ENCODE measurements at regions not wholly inside any gene's neighbourhood (a gene's known extent, or its start where the extent isn't known, plus 50 kb on each side); places are given as distances from the start of the nearest gene placed in this dataset.

DNA sequence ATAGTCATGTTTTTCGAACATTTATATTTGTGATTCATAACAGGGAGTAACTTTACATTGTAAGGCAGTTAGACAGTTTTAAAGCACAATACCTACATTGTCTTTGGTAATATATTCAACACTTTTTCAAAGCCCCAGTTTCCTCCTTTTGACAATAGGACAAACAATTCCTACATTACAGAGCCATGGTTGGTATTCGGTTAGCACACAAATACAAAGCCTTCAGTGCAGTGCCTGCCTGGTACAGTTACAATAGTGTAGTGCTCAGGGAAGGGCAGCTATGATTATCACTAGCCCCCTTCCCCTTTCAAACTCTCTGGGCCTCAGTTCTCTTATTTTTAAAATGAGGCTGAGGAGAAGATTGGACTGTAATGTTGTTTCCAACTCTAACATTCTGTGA, 207.8 kb downstream of the TPBG start:
- H3K27me3 ChIP-seq (ENCODE audit: control insufficient read depth in 2 of 2, insufficient read depth in 2 of 2, low read length in 2 of 2) = no peaks in the 10 kb centered on the region
- Mint-ChIP-seq H3K27me3 (no peaks in the 10 kb centered on the region), H3K9me3 (peaks cover 0 to 21% (median 9%) of the 10 kb centered on the region in 11 donors), H3K4me1 (no peaks in the 10 kb centered on the region), H3K36me3 (no peaks in the 10 kb centered on the region), H3K27ac (no peak overlapping the region), H3K4me3 (no peak overlapping the region)
- DNase-seq (no peak), ATAC-seq (no peak)
- H3K4me3 ChIP-seq (ENCODE audit: low read length) = no peak overlapping the region
- ChIA-PET CTCF (no interaction called here), POLR2A (no interaction called here)
- H3K27ac ChIP-seq (ENCODE audit: low read depth, low read length) = no peak overlapping the region
- no peaks in the 10 kb centered on the region for H3K36me3 ChIP-seq (ENCODE audit: control insufficient read depth in 2 of 3, insufficient read depth in 3 of 3, low read length in 3 of 3)
- intact Hi-C loops (cut with micrococcal nuclease) = no loop called here
- H3K9me3 ChIP-seq (ENCODE audit: control insufficient read depth in 2 of 3, low read length in 3 of 3) = no peaks in the 10 kb centered on the region
- H3K4me1 ChIP-seq (ENCODE audit: control insufficient read depth in 2 of 2, insufficient read depth in 2 of 2, low read length in 2 of 2) = no peaks in the 10 kb centered on the region

DNA sequence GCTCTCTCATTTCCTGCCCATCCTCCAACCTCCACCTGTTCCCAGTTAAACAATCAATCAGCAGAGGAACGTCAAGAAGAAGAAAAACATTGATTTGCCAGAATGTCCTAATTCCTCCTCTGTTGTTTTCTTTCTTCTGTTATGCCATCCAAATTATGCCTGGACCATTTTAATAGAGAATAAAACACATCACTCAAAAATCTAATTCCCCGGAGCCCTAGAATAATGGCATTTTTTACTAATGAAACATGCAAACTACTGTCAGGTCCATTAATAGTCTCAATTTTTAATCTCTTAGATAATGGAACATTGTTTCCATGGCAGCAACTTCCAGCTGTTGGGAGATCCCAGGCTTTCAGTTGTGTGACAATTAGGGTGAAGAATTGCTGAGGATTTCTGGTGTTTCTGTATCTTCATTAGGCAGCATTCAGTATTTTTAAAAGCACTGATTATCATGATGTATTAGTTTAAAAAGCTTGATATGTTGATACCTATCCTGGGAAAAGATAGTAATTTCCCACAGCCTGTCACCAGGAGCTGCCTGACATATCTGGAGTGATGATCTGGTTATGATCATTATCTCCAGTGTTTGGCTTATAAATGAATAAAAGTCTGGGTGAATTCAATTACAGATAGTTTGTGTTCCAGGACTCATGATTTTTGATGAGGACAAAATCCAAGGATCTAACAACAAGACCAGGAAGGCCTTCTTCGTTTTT, 209.8 kb downstream of the TPBG start:
- no peak overlapping the region for H3K27ac ChIP-seq (ENCODE audit: low read depth, low read length)
- Mint-ChIP-seq H3K4me1 (no peaks in the 10 kb centered on the region), H3K9me3 (peaks cover 0 to 31% (median 10%) of the 10 kb centered on the region in 11 donors), H3K4me3 (no peak overlapping the region), H3K36me3 (no peaks in the 10 kb centered on the region), H3K27me3 (no peaks in the 10 kb centered on the region), H3K27ac (no peak overlapping the region)
- H3K4me3 ChIP-seq (ENCODE audit: low read length) = no peak overlapping the region
- no peak for ATAC-seq
- DNase-seq = no peak
- no peaks in the 10 kb centered on the region for H3K9me3 ChIP-seq (ENCODE audit: control insufficient read depth in 2 of 3, low read length in 3 of 3)
- H3K4me1 ChIP-seq (ENCODE audit: control insufficient read depth in 2 of 2, insufficient read depth in 2 of 2, low read length in 2 of 2) = no peaks in the 10 kb centered on the region
- ChIA-PET POLR2A (no interaction called here), CTCF (no interaction called here)
- intact Hi-C loops (cut with micrococcal nuclease) = no loop called here
- H3K27me3 ChIP-seq (ENCODE audit: control insufficient read depth in 2 of 2, insufficient read depth in 2 of 2, low read length in 2 of 2) = no peaks in the 10 kb centered on the region
- H3K36me3 ChIP-seq (ENCODE audit: control insufficient read depth in 2 of 3, insufficient read depth in 3 of 3, low read length in 3 of 3) = no peaks in the 10 kb centered on the region

DNA sequence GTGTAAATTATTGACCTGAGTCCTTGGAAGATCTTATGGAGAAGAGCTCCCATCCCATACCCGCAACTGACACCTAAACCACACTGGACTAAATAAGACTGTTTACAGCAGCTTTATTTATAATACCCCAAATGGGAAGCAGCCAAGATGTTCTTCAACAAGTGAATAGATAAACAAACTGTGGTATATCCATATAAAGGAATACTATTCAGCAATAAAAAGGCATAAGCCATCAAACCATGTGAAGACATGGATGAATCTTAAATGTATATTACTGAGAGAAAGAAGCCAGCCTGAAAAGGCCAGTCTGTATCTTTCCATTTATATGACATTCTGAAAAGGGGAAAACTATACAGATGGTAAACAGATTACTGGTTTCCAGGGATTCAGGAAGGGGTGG, 212.7 kb downstream of the TPBG start:
- Histone ChIP-seq H3K36me3 (ENCODE audit: control insufficient read depth in 2 of 3, insufficient read depth in 3 of 3, low read length in 3 of 3) (no peaks in the 10 kb centered on the region), H3K9me3 (ENCODE audit: control insufficient read depth in 2 of 3, low read length in 3 of 3) (no peaks in the 10 kb centered on the region), H3K27me3 (ENCODE audit: control insufficient read depth in 2 of 2, insufficient read depth in 2 of 2, low read length in 2 of 2) (no peaks in the 10 kb centered on the region), H3K4me1 (ENCODE audit: control insufficient read depth in 2 of 2, insufficient read depth in 2 of 2, low read length in 2 of 2) (no peaks in the 10 kb centered on the region), H3K27ac (ENCODE audit: low read depth, low read length) (no peak overlapping the region), H3K4me3 (ENCODE audit: low read length) (no peak overlapping the region)
- H3K27me3 Mint-ChIP-seq = no peaks in the 10 kb centered on the region
- peaks cover 0 to 31% (median 10%) of the 10 kb centered on the region in 11 donors for H3K9me3 Mint-ChIP-seq
- DNase-seq = no peak
- H3K4me3 Mint-ChIP-seq = no peak overlapping the region
- ATAC-seq = no peak
- no peak overlapping the region for H3K27ac Mint-ChIP-seq
- POLR2A ChIA-PET = no interaction called here
- intact Hi-C loops (cut with micrococcal nuclease) = no loop called here
- no peaks in the 10 kb centered on the region for H3K36me3 Mint-ChIP-seq
- CTCF ChIA-PET = no interaction called here
- no peaks in the 10 kb centered on the region for H3K4me1 Mint-ChIP-seq

DNA sequence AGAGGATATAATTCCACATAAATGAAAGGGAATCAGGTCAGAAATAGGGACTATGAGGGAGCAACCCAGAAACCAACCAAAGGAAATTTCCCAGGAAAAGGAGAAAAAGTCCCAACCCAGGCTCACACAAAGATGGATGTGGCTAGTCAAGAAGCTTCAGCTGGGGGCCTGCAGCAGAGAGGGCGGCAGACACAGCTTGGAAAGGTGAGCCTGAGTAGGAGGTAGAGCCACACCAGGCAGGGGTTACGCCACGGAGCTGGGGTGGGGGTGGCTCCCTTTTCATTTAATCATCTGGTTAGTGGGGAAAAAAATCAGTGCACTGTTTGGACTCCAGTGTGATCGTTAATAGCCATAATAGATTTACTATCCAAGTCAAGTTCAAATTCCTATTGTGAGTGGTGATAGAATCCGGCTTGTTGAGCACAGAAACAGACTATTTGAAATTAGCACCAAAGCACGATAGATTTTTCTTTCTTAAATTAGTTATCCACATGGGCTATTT, 220.6 kb downstream of the TPBG start:
- peaks cover 0 to 6% (median 0%) of the 10 kb centered on the region in 11 donors for H3K9me3 Mint-ChIP-seq
- H3K4me1 Mint-ChIP-seq = no peaks in the 10 kb centered on the region
- no peak for ATAC-seq
- Histone ChIP-seq H3K4me3 (ENCODE audit: low read length) (no peak overlapping the region), H3K36me3 (ENCODE audit: control insufficient read depth in 2 of 3, insufficient read depth in 3 of 3, low read length in 3 of 3) (no peaks in the 10 kb centered on the region), H3K27ac (ENCODE audit: low read depth, low read length) (no peak overlapping the region), H3K9me3 (ENCODE audit: control insufficient read depth in 2 of 3, low read length in 3 of 3) (no peaks in the 10 kb centered on the region), H3K4me1 (ENCODE audit: control insufficient read depth in 2 of 2, insufficient read depth in 2 of 2, low read length in 2 of 2) (no peaks in the 10 kb centered on the region), H3K27me3 (ENCODE audit: control insufficient read depth in 2 of 2, insufficient read depth in 2 of 2, low read length in 2 of 2) (no peaks in the 10 kb centered on the region)
- ChIA-PET CTCF (no interaction called here), POLR2A (no interaction called here)
- no peak overlapping the region for H3K27ac Mint-ChIP-seq
- H3K36me3 Mint-ChIP-seq = no peaks in the 10 kb centered on the region
- DNase-seq = no peak
- no peak overlapping the region for H3K4me3 Mint-ChIP-seq
- intact Hi-C loops (cut with micrococcal nuclease) = no loop called here
- peaks cover 0 to 13% (median 4%) of the 10 kb centered on the region in 5 donors for H3K27me3 Mint-ChIP-seq

DNA sequence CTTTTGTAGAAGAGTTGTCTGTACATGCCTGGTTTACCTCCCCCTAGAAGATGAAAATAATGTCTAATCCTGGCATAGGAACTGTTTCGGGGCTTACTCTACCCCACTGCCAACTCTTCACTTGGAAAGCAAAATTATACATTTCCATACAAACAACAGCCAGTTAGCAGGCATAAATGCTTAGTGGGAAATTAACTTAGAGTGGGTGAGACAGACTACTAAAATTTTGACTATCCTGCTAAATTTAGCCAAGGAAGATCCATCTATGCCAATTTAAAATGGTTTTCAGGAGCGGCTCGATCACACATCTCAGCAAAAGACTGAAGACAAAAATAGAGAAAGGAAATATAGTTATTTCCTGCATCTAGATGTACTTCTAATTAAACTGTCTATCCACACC, 221.2 kb downstream of the TPBG start:
- no peak for ATAC-seq
- H3K4me1 ChIP-seq (ENCODE audit: control insufficient read depth in 2 of 2, insufficient read depth in 2 of 2, low read length in 2 of 2) = no peaks in the 10 kb centered on the region
- intact Hi-C loops (cut with micrococcal nuclease) = no loop called here
- H3K36me3 ChIP-seq (ENCODE audit: control insufficient read depth in 2 of 3, insufficient read depth in 3 of 3, low read length in 3 of 3) = no peaks in the 10 kb centered on the region
- no peaks in the 10 kb centered on the region for H3K9me3 ChIP-seq (ENCODE audit: control insufficient read depth in 2 of 3, low read length in 3 of 3)
- Mint-ChIP-seq H3K36me3 (no peaks in the 10 kb centered on the region), H3K9me3 (peaks cover 0 to 6% (median 0%) of the 10 kb centered on the region in 11 donors), H3K4me3 (no peak overlapping the region), H3K27me3 (peaks cover 0 to 13% (median 4%) of the 10 kb centered on the region in 5 donors), H3K4me1 (no peaks in the 10 kb centered on the region), H3K27ac (no peak overlapping the region)
- CTCF ChIA-PET = no interaction called here
- POLR2A ChIA-PET = no interaction called here
- no peak for DNase-seq
- no peak overlapping the region for H3K4me3 ChIP-seq (ENCODE audit: low read length)
- no peak overlapping the region for H3K27ac ChIP-seq (ENCODE audit: low read depth, low read length)
- no peaks in the 10 kb centered on the region for H3K27me3 ChIP-seq (ENCODE audit: control insufficient read depth in 2 of 2, insufficient read depth in 2 of 2, low read length in 2 of 2)

DNA sequence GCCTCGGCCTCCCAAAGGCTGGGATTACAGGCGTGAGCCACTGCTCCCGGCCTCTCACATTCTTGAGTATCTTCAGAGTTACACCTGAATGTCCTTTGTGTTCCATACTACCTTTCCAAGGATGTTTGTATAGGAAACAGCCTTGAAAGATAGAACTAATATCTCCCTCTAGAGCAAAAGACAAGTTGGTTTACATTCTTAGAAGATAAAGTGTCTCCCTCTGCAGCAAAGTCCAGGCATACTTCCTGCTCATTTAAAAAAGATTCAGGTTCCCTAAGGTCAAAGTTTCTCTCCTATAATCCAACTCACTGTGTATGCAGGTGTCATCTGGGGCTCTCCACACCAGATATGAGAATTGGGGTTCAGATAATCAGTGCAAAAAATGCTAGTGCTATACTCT, 224.4 kb downstream of the TPBG start:
- DNase-seq (no peak), ATAC-seq (no peak)
- H3K9me3 ChIP-seq (ENCODE audit: control insufficient read depth in 2 of 3, low read length in 3 of 3) = no peaks in the 10 kb centered on the region
- H3K27me3 ChIP-seq (ENCODE audit: control insufficient read depth in 2 of 2, insufficient read depth in 2 of 2, low read length in 2 of 2) = no peaks in the 10 kb centered on the region
- no peak overlapping the region for H3K27ac Mint-ChIP-seq
- no peaks in the 10 kb centered on the region for H3K36me3 ChIP-seq (ENCODE audit: control insufficient read depth in 2 of 3, insufficient read depth in 3 of 3, low read length in 3 of 3)
- H3K9me3 Mint-ChIP-seq = peaks cover 0 to 6% (median 0%) of the 10 kb centered on the region in 11 donors
- H3K4me1 Mint-ChIP-seq = no peaks in the 10 kb centered on the region
- CTCF ChIA-PET = no interaction called here
- no peak overlapping the region for H3K27ac ChIP-seq (ENCODE audit: low read depth, low read length)
- no peaks in the 10 kb centered on the region for H3K4me1 ChIP-seq (ENCODE audit: control insufficient read depth in 2 of 2, insufficient read depth in 2 of 2, low read length in 2 of 2)
- intact Hi-C loops (cut with micrococcal nuclease) = no loop called here
- POLR2A ChIA-PET = no interaction called here
- peaks cover 0 to 8% (median 4%) of the 10 kb centered on the region in 5 donors for H3K27me3 Mint-ChIP-seq
- H3K4me3 ChIP-seq (ENCODE audit: low read length) = no peak overlapping the region
- H3K4me3 Mint-ChIP-seq = no peak overlapping the region
- no peaks in the 10 kb centered on the region for H3K36me3 Mint-ChIP-seq

DNA sequence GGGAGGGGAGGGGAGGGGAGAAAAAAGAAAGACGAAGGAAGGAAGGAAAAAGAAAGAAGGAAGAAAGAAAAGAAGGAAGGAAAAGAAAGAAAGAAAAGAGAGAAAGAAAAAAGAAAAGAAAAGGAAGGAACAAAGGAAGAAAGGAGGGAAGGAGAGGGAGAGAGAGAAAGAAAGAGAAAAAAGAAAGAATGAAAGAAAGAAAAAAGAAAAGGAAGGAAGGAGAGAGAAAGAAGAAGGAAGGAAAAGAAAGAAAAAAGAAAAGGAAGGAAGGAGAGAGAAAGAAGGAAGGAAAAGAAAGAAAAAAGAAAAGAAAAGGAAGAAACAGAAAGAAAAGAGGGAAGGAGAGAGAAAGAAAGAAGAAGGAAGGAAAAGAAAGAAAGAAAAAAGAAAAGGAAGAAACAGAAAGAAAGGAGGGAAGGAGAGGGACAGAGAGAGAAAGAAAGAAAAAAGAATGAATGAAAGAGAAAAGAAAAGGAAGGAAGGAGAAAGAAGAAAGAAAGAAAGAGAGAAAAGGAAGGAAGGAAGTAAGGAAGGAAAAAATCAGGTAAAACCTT, 225.3 kb downstream of the TPBG start:
- peaks cover 0 to 6% (median 0%) of the 10 kb centered on the region in 11 donors for H3K9me3 Mint-ChIP-seq

More for the DNA sequence above, 225.3 kb downstream of the TPBG start:
- Histone ChIP-seq H3K27ac (ENCODE audit: low read depth, low read length) (no peak overlapping the region), H3K27me3 (ENCODE audit: control insufficient read depth in 2 of 2, insufficient read depth in 2 of 2, low read length in 2 of 2) (no peaks in the 10 kb centered on the region), H3K36me3 (ENCODE audit: control insufficient read depth in 2 of 3, insufficient read depth in 3 of 3, low read length in 3 of 3) (no peaks in the 10 kb centered on the region), H3K4me3 (ENCODE audit: low read length) (no peak overlapping the region), H3K4me1 (ENCODE audit: control insufficient read depth in 2 of 2, insufficient read depth in 2 of 2, low read length in 2 of 2) (no peaks in the 10 kb centered on the region), H3K9me3 (ENCODE audit: control insufficient read depth in 2 of 3, low read length in 3 of 3) (no peaks in the 10 kb centered on the region)
- Mint-ChIP-seq H3K4me1 (no peaks in the 10 kb centered on the region), H3K4me3 (no peak overlapping the region), H3K27ac (no peak overlapping the region), H3K27me3 (peaks cover 0 to 6% (median 2%) of the 10 kb centered on the region in 5 donors), H3K36me3 (no peaks in the 10 kb centered on the region)
- POLR2A ChIA-PET = no interaction called here
- intact Hi-C loops (cut with micrococcal nuclease) = no loop called here
- CTCF ChIA-PET = no interaction called here
- ATAC-seq (no peak), DNase-seq (no peak)
